HG02588 (cell line): ENCODE measurements at regions not wholly inside any gene's neighbourhood (a gene's known extent, or its start where the extent isn't known, plus 50 kb on each side); places are given as distances from the start of the nearest gene placed in this dataset.
"Not testable (repeated sequence)": the region's sequence is repeated elsewhere in the genome, so short reads cannot be mapped to it uniquely, and the experiment has no call there.

Experiments used
- ATAC-seq: cut with Tn5 transposase; IDR thresholded peaks from one replicate; pipeline ENCODE4 v1.9.1; 2021; ENCODE audit warnings: mild to moderate bottlenecking, moderate library complexity; ENCODE audit not compliant: unreplicated experiment

GRCh38 chr5:60546207-60546606 is 153.8 kb downstream of the DEPDC1B start:
- ATAC-seq = no peak

DNA sequence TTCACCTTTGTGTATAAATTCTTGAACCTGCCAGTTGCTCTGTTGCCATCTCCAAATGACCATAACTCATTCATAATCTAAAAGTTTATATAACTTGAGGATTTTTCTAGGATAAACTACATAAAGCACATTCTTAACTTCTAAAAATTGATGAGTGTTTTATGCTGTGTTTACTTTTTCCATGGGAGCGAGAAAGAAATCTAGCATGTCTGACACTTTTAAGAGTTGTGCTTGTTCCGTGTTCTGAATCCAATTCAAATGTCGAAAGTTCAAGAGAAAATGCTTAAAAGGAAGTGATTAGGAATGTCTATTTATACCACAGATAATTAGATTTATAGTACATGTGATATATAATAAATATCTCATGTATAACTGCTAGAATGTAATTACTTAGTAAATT is 154.4 kb downstream of the DEPDC1B start:
- no peak for ATAC-seq

DNA sequence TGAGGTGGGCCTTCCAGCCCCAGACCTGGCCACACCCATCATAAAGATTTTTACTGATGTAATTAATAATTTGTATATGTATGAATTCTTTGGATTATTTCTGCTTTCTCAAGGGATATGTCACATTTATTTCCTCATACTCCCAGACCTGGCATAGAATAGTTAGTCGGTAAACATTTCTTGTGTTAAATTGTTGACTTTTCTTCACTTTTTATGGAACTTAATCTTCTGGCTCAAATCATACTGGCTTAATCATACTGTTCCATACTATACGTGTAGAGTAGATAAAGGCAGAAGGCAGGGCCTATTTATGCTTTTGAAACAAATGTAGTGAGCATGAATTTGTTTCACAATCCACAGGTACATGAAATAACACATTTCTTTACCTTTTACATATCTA is 155.8 kb downstream of the DEPDC1B start:
- no peak for ATAC-seq

GRCh38 chr5:60541980-60542379 is 158.0 kb downstream of the DEPDC1B start:
- ATAC-seq = peak; percentile 14

DNA sequence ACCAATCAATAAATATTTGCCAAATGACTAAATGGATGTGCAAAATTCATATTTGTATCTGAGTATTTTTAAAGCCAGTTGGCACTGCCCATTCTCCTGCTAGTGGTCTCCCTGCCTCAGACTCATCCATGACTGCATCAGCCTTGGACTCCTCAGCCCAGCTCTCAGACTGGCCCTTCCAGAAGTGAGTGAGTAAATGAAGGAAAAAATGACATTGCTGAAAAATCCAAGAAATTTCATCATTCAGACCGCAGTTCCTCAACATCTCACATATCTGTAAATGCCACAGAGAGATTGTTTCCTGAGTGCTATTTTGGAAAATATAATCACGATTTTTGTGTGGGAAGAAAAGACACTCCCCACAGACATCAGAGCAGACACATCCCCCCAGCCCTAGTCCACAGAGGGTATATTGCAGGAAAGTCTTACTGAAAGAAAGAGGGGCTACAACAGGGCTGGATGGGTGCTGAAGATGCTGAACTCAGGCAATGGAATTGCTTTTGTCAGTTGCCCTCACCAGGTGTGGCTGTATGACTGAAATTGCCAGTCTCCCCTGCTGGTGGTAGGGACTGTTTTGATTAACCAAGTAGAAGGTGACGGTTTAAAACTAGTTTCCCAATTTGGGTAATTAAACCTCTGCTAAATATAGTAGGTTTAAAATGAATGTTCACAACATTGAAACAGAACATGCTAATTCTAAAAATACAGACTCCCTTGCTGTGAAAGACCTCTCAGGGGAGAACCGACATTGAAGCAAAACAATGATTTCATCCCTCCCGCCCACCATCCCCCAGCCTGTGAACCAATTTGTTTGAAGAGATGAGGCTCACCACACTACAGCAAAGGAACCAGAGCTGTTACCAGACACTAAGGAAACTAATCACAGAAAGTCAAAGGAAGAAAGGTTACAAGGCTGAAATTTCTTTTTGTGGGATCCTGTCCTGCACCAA is 158.8 kb downstream of the DEPDC1B start:
- peak; percentile 95 for ATAC-seq

DNA sequence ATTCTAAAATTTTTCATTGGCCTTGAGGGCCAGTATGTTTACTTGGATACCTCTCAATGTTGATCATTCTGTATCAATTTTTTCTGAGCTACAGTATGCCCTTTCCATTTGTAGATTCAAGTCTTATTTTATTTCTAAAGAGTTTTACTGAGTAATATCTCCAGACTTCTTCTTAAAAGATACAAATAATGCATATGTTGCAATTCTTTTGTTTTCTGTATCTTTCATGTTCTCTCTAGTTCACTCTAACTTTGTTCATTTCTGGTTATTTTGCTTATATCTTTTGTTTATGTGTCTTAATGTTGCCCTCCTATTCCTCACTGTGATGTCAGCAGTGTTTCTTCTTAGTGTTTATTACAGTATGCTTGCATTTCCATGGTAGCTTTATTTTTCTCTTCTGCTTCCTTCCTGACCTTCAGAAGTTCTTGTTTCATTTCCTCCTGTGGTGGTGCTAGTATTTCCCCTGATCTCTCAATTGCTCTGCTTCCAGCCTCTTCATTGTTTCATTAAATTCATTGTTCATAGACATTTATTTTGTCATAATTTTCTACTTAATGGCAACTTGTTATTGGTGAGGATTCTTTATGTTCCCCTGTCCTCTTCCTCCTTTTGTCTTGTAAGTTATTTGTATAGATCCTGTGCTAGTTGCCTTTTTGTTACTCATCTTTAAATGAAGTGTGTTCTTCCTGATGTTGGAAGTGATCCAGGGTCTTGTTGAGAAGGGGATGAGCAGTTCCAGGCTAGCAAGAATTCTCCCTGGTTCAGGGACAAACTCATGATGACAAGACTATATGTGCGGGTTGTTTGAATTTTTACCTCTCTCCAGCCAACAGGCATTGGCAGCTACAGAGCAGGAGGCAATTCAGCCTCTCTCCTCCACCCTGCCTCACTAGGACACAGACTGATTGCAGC is 160.8 kb downstream of the DEPDC1B start:
- no peak for ATAC-seq

DNA sequence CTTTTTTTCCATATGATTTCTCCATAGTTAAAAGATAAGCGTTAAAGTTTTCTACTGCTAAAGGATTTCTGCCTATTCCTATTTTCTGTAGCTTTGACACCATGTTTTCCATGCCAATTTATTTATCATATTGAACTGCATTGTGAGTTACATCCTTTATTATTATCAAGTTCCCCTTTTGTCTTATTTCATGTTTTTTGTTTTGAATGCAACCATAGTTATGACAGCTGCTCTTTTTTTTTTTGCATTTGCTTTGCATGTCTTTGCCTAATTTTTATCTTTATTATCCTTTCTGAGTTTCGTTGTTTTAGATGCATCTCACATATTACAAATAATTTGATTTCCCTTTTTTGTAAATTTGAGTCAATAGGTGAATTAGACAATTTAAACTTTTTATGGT is 161.5 kb downstream of the DEPDC1B start:
- no peak for ATAC-seq

DNA sequence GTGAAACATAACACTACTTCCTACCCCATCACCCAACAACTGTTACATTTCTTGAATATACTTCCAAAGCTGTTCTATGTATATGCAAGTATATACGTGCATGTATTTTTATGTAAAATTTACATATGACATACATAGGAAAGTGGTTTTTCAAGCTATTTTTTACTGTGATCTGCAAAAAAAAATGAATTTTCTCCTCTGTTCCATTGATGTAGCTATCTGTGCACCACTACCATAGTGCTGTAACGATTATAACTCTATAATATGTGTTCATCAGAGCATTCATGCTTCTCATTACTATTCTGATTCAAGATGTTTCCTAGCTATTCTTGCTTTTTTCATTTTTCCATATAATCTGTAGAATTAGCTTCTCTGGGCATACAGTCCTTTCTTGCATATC is 164.0 kb downstream of the DEPDC1B start:
- no peak for ATAC-seq

DNA sequence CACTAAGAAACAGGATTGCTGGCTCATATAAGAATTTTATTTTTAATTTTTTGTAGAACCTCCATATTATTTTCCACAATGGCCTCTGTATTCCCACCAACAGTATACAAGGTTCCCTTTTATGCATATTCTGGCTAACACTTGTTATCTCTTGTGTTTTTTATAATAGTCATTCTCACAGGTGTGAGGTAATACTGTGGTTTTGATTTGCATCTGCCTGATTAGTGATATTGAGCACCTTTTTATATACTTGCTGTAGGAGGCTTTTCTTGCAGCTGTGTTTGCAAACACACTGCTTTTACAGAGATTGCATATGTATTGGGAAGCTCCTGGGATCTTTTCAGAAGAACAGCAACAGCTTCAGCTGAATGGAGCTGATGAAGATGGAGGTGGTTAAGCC is 164.8 kb downstream of the DEPDC1B start:
- no peak for ATAC-seq

DNA sequence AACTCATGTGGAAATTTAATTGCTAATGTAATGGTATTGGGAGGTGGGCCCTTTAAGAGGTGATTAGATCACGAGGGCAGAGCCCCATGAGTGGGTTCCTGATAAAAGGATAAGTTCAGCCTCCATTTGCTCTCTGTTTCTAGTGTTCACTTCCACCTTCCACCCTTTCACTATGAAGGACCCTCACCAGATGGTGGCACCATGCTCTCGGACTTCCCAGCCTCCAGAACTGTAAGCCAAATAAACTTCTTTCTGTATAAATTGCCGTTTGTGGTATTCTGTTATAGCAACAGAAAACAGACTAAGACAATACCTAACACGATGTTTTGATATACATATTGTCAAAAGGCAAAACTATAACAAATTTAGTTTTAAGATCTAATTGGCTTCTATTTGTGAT is 166.2 kb downstream of the DEPDC1B start:
- no peak for ATAC-seq

DNA sequence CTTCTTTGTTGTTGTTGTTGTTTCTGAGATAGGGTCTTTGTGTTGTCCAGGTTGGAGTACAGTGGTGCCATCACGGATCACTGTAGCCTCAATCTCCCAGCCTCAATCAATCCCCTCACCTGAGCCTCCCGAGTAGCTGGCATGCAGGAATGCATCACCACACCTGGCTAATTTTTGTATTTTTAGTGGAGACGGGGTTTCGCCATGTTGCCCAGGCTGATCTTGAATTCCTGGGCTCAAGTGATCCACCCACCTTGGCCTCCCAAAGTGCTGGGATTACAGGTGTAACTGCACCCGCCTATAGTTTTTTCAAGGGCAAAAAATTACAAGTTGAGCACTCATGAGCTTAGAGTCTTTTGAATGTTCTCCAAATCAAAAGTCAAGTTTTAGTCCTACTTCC is 167.2 kb downstream of the DEPDC1B start:
- not testable (repeated sequence) for ATAC-seq

DNA sequence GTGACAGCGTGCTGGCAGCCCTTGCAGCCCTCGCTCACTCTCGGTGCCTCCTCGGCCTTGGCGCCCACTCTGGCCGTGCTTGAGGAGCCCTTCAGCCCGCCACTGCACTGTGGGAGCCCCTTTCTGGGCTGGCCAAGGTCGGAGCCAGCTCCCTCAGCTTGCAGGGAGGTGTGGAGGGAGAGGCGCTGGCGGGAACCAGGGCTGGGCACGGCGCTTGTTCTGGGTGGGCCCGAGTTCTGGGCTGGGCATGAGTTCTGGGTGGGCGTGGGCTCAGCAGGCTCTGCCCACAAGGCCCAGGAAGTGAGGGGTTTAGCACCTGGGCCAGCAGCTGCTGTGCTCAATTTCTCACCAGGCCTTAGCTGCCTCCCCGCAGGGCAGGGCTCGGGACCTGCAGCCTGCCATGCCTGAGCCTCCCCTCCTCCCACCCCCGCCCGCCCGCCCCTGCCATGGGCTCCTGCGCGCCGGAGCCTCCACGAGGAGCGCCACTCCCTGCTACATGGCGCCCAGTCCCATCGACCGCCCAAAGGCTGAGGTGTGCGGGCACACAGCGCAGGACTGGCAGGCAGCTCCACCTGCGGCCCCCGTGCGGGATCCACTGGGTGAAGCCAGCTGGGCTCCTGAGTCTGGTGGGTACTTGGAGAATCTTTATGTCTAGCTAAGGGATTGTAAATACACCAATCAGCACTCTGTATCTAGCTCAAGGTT is 169.7 kb downstream of the DEPDC1B start:
- not testable (repeated sequence) for ATAC-seq

DNA sequence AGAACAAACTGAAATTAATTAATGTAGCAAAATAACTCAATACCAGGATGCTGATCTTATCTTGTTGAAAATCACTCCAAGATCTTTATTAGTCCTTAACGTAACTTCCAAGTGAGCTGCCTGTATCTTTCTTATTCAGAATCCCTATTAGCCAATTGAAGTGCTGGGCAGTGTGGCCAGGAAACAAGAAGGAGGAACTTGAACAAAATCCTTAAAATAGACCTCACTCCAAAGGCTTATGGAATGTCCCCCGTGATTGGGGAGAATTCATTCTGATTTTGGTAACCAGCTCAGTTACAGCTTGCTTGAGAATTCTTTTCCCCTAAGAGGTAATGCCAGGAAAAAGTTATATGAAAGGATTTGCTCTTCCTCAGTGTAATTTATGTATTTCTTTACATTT is 171.0 kb downstream of the DEPDC1B start:
- no peak for ATAC-seq

DNA sequence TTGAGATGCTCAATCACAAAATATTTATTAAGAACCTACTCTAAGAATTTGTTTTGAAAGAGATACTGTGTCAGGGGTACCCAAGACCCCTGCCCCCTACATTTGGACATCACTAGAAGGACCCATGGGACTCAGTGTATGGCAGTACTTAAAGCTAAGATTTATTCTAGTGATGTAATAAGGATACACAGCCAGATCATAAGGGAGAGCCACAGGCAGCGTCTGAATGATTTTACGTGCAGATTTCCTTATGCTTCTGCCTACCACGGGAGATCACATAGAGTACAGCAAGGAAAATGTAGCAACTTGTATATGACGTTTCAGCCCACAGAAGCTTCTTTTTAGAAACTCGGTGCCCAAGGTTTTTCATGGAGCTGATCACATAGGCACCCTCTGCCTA is 172.9 kb downstream of the DEPDC1B start:
- ATAC-seq = no peak

GRCh38 chr5:60526336-60526875 is 173.6 kb downstream of the DEPDC1B start:
- ATAC-seq = no peak

DNA sequence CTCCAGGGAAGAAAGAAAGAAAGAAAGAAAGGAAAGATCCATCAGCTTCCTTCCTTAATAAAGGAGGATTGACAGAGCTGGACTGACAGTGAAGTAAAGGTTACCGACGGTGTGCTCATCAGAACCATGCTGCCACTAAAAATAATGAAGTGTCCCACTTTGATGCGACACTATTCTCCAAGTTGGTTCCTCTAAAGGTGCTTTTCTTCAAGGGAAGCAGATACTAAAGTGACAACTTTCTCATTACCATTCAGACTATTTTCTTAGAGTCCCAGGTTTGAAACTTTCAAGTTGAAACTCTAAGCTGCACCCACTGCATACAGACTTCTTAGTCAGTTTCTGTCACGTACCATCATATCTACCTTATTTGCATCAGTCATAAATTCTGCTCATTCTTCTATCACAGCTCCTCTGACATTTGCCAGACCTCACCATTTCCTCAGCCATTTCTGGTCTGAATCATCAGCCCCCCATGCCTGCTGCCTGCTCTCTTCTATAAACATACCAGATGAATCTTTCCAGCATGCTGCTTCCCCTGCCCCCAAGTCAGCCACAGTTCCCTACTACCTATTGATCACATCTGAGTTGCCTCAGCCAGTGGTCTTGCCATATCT is 177.6 kb downstream of the DEPDC1B start:
- peak; percentile 70 for ATAC-seq

GRCh38 chr5:60521376-60522291 is 178.3 kb downstream of the DEPDC1B start:
- ATAC-seq = peak; percentile 51

GRCh38 chr5:60520451-60521227 is 179.3 kb downstream of the DEPDC1B start:
- ATAC-seq = no peak

GRCh38 chr5:60519372-60519771 is 180.6 kb downstream of the DEPDC1B start:
- ATAC-seq = no peak
